ENCODE measurements at regions not wholly inside any gene's neighbourhood (a gene's known extent, or its start where the extent isn't known, plus 50 kb on each side); places are given as distances from the start of the nearest gene placed in this dataset.

GRCh38 chr14:36070720-36071043 is 105.8 kb downstream of the PTCSC3 start:
- TF ChIP-seq CTCF (IDR thresholded peaks at IDR 0.05; ENCODE audit: low read depth, low read length) (no peak), EZH2phosphoT487 (IDR thresholded peaks at IDR 0.05; ENCODE audit: low read depth) (no peak)
- Histone ChIP-seq H3K9ac (ENCODE audit: low read length) (no peak overlapping the region), H3K9me3 (ENCODE audit: insufficient read depth, low read length) (no peaks in the 10 kb centered on the region), H3K4me3 (ENCODE audit: low read length) (no peak overlapping the region), H2AFZ (ENCODE audit: low read depth, low read length) (no peak overlapping the region), H3K79me2 (ENCODE audit: low read length) (no peaks in the 10 kb centered on the region), H3K36me3 (replicated peaks; ENCODE audit: low read depth, low read length) (no peaks in the 10 kb centered on the region), H4K20me1 (ENCODE audit: insufficient read depth, low read length) (no peaks in the 10 kb centered on the region), H3K4me2 (ENCODE audit: low read length) (no peak overlapping the region), H3K27ac (ENCODE audit: low read length) (no peak overlapping the region), H3K27me3 (ENCODE audit: low read depth, low read length) (peaks cover 4% of the 10 kb centered on the region; the same call in 1 of the 2 replicates), H3K4me1 (ENCODE audit: low read length) (peaks cover 15% of the 10 kb centered on the region)

GRCh38 chr14:36070031-36070719 is 106.3 kb downstream of the PTCSC3 start:
- Histone ChIP-seq H3K27me3 (ENCODE audit: low read depth, low read length) (peaks cover 4% of the 10 kb centered on the region; the same call in 1 of the 2 replicates), H2AFZ (ENCODE audit: low read depth, low read length) (no peak overlapping the region), H4K20me1 (ENCODE audit: insufficient read depth, low read length) (no peaks in the 10 kb centered on the region), H3K27ac (ENCODE audit: low read length) (no peak overlapping the region), H3K4me1 (ENCODE audit: low read length) (peaks cover 15% of the 10 kb centered on the region), H3K4me2 (ENCODE audit: low read length) (peak overlapping the region; percentile 64), H3K4me3 (ENCODE audit: low read length) (peak overlapping the region; percentile 52), H3K79me2 (ENCODE audit: low read length) (no peaks in the 10 kb centered on the region), H3K9ac (ENCODE audit: low read length) (no peak overlapping the region), H3K36me3 (replicated peaks; ENCODE audit: low read depth, low read length) (no peaks in the 10 kb centered on the region), H3K9me3 (ENCODE audit: insufficient read depth, low read length) (no peaks in the 10 kb centered on the region)
- no peak for TF ChIP-seq EZH2phosphoT487 (IDR thresholded peaks at IDR 0.05; ENCODE audit: low read depth)
- peak; percentile 93 for TF ChIP-seq CTCF (IDR thresholded peaks at IDR 0.05; ENCODE audit: low read depth, low read length)

- Histone ChIP-seq H3K9ac (ENCODE audit: low read length) (peak overlapping the region; percentile 29; the same call in 1 of the 2 replicates), H3K36me3 (replicated peaks; ENCODE audit: low read depth, low read length) (no peaks in the 10 kb centered on the region), H3K79me2 (ENCODE audit: low read length) (no peaks in the 10 kb centered on the region), H3K4me3 (ENCODE audit: low read length) (peak overlapping the region; percentile 52), H4K20me1 (ENCODE audit: insufficient read depth, low read length) (no peaks in the 10 kb centered on the region), H3K27ac (ENCODE audit: low read length) (no peak overlapping the region), H3K4me1 (ENCODE audit: low read length) (peaks cover 15% of the 10 kb centered on the region), H3K27me3 (ENCODE audit: low read depth, low read length) (peaks cover 4% of the 10 kb centered on the region; the same call in 1 of the 2 replicates), H3K4me2 (ENCODE audit: low read length) (peak overlapping the region; percentile 64), H2AFZ (ENCODE audit: low read depth, low read length) (peak overlapping the region; percentile 84), H3K9me3 (ENCODE audit: insufficient read depth, low read length) (no peaks in the 10 kb centered on the region)
- TF ChIP-seq EZH2phosphoT487 (IDR thresholded peaks at IDR 0.05; ENCODE audit: low read depth) (no peak), CTCF (IDR thresholded peaks at IDR 0.05; ENCODE audit: low read depth, low read length) (peak; percentile 84)
Measured at GRCh38 chr14:36069535-36069900, 107.0 kb downstream of the PTCSC3 start.

GRCh38 chr14:36068777-36069534 is 107.6 kb downstream of the PTCSC3 start:
- no peaks in the 10 kb centered on the region for H3K36me3 ChIP-seq (replicated peaks; ENCODE audit: low read depth, low read length)
- H3K9me3 ChIP-seq (ENCODE audit: insufficient read depth, low read length) = no peaks in the 10 kb centered on the region
- peak overlapping the region; percentile 29; the same call in 1 of the 2 replicates for H3K9ac ChIP-seq (ENCODE audit: low read length)
- peak overlapping the region; percentile 52 for H3K4me3 ChIP-seq (ENCODE audit: low read length)
- H3K4me1 ChIP-seq (ENCODE audit: low read length) = peaks cover 15% of the 10 kb centered on the region
- H3K27ac ChIP-seq (ENCODE audit: low read length) = no peak overlapping the region
- peak overlapping the region; percentile 84 for H2AFZ ChIP-seq (ENCODE audit: low read depth, low read length)
- H3K27me3 ChIP-seq (ENCODE audit: low read depth, low read length) = peaks cover 4% of the 10 kb centered on the region; the same call in 1 of the 2 replicates
- H3K4me2 ChIP-seq (ENCODE audit: low read length) = peak overlapping the region; percentile 64
- H4K20me1 ChIP-seq (ENCODE audit: insufficient read depth, low read length) = no peaks in the 10 kb centered on the region
- no peak for TF ChIP-seq EZH2phosphoT487 (IDR thresholded peaks at IDR 0.05; ENCODE audit: low read depth)
- no peak for TF ChIP-seq CTCF (IDR thresholded peaks at IDR 0.05; ENCODE audit: low read depth, low read length)
- no peaks in the 10 kb centered on the region for H3K79me2 ChIP-seq (ENCODE audit: low read length)

All from OCI-LY3 (cell line).